Right lobe of liver (tissue), 4 donors: ENCODE measurements at regions not wholly inside any gene's neighbourhood (a gene's known extent, or its start where the extent isn't known, plus 50 kb on each side); places are given as distances from the start of the nearest gene placed in this dataset.

Source experiments
- POLR2A ChIP-seq: fragments of 450-650 bp; IDR thresholded peaks from one replicate; pipeline ENCODE4 v1.6.1; 2017; ENCODE audit warnings: antibody characterized with exemption, mild to moderate bottlenecking
- TF ChIP-seq, protein P1 (sequence below), 4 donors: fragments of 200-600 bp in 3 of 4; fragments of 450-650 bp in 1 of 4; IDR thresholded peaks; one replicate each; pipeline versions ENCODE4 v1.5.1 to v1.8.0; 2016 to 2022; ENCODE audit warnings: antibody characterized with exemption in 4 of 4, mild to moderate bottlenecking in 2 of 4
- donor health status: DM: no; HTN: no; CAD: no.
- donor health status: DM: no; HTN: no; CAD: no.
- donor health status: DM: no; HTN: yes; CAD: no.

DNA sequence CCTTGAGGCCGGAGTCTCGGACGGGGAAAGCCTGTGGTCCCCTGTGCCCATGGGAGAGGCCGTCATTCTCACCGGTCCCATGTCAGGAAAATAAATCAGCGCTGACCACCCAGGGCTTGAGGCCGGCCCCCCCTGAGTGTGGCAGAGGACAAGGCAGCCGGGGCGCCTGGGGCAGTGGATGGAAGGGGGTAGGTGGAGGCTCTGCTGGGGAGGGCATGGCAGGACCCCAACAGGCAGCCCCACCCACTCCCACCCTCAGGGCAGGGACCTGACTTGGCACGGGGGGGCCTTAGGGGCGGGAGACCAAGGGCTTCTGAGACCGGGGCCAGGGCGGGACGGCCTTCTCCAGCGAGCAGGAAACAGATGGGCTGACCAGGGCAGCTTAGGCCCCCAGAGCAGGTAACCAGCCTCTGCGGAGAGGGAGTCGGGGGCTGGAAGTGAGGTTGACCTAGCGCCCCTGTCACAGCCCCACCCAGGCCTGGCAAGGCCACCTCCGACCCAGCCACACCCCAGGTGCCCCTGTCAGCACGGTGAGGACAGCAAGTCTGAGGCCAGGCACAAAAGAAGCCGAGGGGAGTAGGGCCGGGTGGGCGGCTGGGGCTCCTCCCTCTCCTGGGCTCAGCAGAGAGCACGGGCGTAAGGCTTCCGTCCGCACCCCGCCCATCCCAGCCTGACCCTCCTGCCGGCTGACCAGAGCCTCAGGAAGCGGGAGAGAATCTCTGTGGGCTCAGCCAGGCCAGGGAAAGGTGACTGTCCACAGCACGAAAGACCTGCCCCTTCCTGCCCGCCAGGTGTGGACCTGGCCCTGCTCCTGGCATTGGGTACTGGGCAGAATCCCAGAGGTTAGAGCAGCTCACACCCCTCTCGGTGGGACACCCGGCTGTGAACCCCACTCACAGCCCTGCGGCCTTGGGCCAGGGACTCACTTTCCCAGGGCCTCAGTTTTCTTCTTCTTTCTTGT, 87.4 kb downstream of the FOXL3 start:
- TF ChIP-seq, protein P1, sequence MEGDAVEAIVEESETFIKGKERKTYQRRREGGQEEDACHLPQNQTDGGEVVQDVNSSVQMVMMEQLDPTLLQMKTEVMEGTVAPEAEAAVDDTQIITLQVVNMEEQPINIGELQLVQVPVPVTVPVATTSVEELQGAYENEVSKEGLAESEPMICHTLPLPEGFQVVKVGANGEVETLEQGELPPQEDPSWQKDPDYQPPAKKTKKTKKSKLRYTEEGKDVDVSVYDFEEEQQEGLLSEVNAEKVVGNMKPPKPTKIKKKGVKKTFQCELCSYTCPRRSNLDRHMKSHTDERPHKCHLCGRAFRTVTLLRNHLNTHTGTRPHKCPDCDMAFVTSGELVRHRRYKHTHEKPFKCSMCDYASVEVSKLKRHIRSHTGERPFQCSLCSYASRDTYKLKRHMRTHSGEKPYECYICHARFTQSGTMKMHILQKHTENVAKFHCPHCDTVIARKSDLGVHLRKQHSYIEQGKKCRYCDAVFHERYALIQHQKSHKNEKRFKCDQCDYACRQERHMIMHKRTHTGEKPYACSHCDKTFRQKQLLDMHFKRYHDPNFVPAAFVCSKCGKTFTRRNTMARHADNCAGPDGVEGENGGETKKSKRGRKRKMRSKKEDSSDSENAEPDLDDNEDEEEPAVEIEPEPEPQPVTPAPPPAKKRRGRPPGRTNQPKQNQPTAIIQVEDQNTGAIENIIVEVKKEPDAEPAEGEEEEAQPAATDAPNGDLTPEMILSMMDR (IDR thresholded peaks at IDR 0.05): no peak
- no peak for TF ChIP-seq POLR2A
